Pancreas (tissue), 10 donors: ENCODE measurements at regions not wholly inside any gene's neighbourhood (a gene's known extent, or its start where the extent isn't known, plus 50 kb on each side); places are given as distances from the start of the nearest gene placed in this dataset.
"Not testable (repeated sequence)": the region's sequence is repeated elsewhere in the genome, so short reads cannot be mapped to it uniquely, and the experiment has no call there.

Source experiments
- ATAC-seq, 4 donors: fragments of 200-7000 bp; cut with Tn5 transposase; one replicate each; pipeline versions ENCODE4 v1.8.0 to v1.9.1; 2020; ENCODE audit warnings: mild to moderate bottlenecking in 4 of 4, moderate library complexity in 4 of 4
- DNase-seq, 6 donors: peaks; one replicate each; pipeline ENCODE4 v3.0.0-alpha.2; 2020
- FAIRE-seq: peaks from 2 replicates; lab custom pipeline; 2012; peaks lifted over from hg19 to GRCh38; lab: Jason Lieb, UNC
- H3K27ac ChIP-seq, 4 donors: fragments of 200-600 bp; sonication (generic); 1 replicate in 3 of 4; 2 replicates in 1 of 4; pipeline versions ENCODE4 v1.5.0 to v1.8.0; 2020
- H3K27me3 ChIP-seq, 4 donors: fragments of 200-600 bp; one replicate each; pipeline ENCODE4 v1.8.0; 2021
- H3K36me3 ChIP-seq, 3 donors: fragments of 200-600 bp; sonication (generic) in 1 of 3; one replicate each; pipeline versions ENCODE4 v1.5.0 to v1.8.0; 2020 to 2021
- H3K4me1 ChIP-seq, 3 donors: fragments of 200-600 bp; one replicate each; pipeline ENCODE4 v1.8.0; 2021
- H3K4me3 ChIP-seq, 4 donors: fragments of 200-600 bp; sonication (generic) in 2 of 4; one replicate each; pipeline versions ENCODE4 v1.5.0 to v1.8.0; 2020 to 2021
- H3K9me3 ChIP-seq, 4 donors: fragments of 200-600 bp; one replicate each; pipeline ENCODE4 v1.8.0; 2021
- WGBS, 2 donors: extraction: QIAGEN DNeasy Blood & Tissue Kit; methylation state at CpG; one replicate each; pipeline ENCODE4 v1.1.7; 2013; 5-methylcytosine and 5-hydroxymethylcytosine counted together
- intact Hi-C, 3 donors: fragments of 100-400 bp; cut with DNase I; formaldehyde crosslinking; loops; one replicate each; pipeline versions ENCODE4 v1.11.1 to v1.14.2; 2022
- TF ChIP-seq, protein P1 (sequence below), 4 donors: fragments of 200-600 bp; sonication (generic) in 3 of 4; IDR thresholded peaks; one replicate each; pipeline versions ENCODE4 v1.5.0 to v1.8.0; 2021; ENCODE audit warnings: antibody characterized with exemption in 4 of 4
- donor health status: healthy with polysubstance abuse.
- donor health status: DM: no; HTN: no; CAD: no; lungs with moderate emphysema.
- donor health status: DM: no; HTN: no; CAD: no.
- donor health status: control.
- donor health status: control.
- donor health status: Bipolar disorder and iron deficiency.
- donor health status: DM: yes; HTN: yes; CAD: no.
- donor health status: DM: no; HTN: no; CAD: no.
- donor health status: DM: no; HTN: no; CAD: no.
- donor health status: DM: yes; HTN: yes; CAD: no.

DNA sequence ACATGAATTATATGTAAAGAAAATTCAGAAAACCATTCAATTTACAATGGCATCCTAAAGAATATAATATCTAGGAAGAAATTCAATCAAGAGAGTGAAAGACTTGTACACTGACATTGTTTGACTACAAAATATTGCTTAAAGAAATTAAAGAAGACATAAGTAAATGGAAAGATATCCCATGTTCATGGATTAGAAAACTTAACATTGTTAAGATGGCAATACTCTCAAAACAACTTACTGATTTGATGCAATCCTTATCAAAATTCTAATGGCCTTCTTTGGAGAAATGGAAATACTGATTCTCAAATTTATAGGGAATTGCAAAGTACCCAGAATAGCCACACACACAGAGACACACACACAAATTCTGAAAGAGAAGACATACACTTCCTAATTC lies 298.3 kb upstream of the EXOC2 start:
- TF ChIP-seq, protein P1, sequence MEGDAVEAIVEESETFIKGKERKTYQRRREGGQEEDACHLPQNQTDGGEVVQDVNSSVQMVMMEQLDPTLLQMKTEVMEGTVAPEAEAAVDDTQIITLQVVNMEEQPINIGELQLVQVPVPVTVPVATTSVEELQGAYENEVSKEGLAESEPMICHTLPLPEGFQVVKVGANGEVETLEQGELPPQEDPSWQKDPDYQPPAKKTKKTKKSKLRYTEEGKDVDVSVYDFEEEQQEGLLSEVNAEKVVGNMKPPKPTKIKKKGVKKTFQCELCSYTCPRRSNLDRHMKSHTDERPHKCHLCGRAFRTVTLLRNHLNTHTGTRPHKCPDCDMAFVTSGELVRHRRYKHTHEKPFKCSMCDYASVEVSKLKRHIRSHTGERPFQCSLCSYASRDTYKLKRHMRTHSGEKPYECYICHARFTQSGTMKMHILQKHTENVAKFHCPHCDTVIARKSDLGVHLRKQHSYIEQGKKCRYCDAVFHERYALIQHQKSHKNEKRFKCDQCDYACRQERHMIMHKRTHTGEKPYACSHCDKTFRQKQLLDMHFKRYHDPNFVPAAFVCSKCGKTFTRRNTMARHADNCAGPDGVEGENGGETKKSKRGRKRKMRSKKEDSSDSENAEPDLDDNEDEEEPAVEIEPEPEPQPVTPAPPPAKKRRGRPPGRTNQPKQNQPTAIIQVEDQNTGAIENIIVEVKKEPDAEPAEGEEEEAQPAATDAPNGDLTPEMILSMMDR (IDR thresholded peaks at IDR 0.05), result no peak
- Histone ChIP-seq H3K9me3 (no peaks in the 10 kb centered on the region), H3K4me3 (no peak overlapping the region), H3K27ac (no peak overlapping the region), H3K36me3 (no peaks in the 10 kb centered on the region), H3K4me1 (no peaks in the 10 kb centered on the region), H3K27me3 (no peaks in the 10 kb centered on the region)
- no peak for ATAC-seq
- FAIRE-seq, result no peak
- intact Hi-C loops, result no loop called here
- no peak for DNase-seq

DNA sequence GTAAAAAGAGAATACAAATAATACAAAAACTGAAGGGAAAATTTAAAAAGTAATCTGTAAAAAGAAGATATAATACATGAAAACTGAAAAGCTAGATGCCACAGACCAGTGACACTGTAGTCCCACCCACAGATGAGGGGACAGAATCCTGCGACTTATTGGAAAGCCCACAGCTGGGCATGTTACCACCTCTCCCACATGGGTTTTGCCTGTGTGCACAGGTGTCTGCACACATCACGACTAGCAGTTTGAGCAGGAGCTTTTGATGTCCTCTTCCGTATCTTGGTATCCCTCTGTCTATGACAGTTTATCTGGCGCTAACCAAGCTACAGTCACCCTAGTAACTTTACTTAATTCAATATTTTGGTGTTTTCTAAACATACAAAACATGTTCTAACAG lies 291.1 kb upstream of the EXOC2 start:
- TF ChIP-seq, protein P1 (IDR thresholded peaks at IDR 0.05), result no peak
- H3K27ac ChIP-seq, result no peak overlapping the region
- ATAC-seq, result no peak
- no peaks in the 10 kb centered on the region for H3K4me1 ChIP-seq
- no peaks in the 10 kb centered on the region for H3K27me3 ChIP-seq
- no peaks in the 10 kb centered on the region for H3K36me3 ChIP-seq
- intact Hi-C loops, result no loop called here
- 82 to 87% methylated on average over 4 of the region's 4 CpGs for WGBS, 2 donors
- no peak for FAIRE-seq
- DNase-seq, result no peak
- H3K4me3 ChIP-seq, result no peak overlapping the region
- H3K9me3 ChIP-seq, result no peaks in the 10 kb centered on the region

DNA sequence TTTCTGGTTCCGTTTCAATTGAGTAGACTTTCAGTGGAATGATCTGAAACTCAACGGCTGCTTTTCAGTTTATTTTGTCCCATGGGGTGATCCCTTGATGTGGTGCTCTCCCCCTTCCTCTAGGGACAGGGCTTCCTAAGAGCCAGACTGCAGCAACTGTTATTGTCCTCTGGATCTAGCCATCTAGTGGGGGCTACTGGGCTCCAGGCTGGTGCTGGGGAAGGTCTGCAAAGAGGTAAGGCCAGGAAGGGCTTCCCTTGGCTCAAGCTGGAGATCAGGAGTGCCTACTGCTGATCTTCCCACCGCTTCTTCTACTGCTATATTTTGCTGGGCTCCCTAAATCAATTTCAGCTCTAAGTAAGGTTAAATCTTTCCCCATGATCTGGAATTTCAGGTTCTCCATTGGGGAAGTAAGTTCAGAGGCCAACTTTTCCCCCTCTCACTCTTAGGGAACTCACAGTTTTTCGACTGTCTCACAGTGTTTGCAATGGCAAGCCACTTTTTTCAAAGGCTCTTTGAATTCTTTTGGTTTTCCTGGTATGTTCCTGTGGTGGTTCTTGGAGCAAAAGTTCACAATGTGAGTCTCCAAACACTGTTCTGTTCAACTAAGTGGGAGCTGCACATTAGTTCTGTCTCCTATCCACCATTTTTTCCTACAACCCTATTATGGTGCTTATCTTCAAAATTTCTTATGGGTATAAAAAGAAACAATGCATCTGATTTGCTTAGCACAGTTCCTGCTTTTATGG lies 286.2 kb upstream of the EXOC2 start:
- H3K36me3 ChIP-seq, result no peaks in the 10 kb centered on the region
- FAIRE-seq, result no peak
- no peak overlapping the region for H3K4me3 ChIP-seq
- H3K4me1 ChIP-seq, result no peaks in the 10 kb centered on the region
- no peaks in the 10 kb centered on the region for H3K9me3 ChIP-seq
- no peak for DNase-seq
- TF ChIP-seq, protein P1 (IDR thresholded peaks at IDR 0.05), result no peak
- intact Hi-C loops, result no loop called here
- H3K27me3 ChIP-seq, result no peaks in the 10 kb centered on the region
- ATAC-seq, result no peak
- WGBS, 2 donors, result 72 to 83% methylated on average over 4 of the region's 4 CpGs
- no peak overlapping the region for H3K27ac ChIP-seq

DNA sequence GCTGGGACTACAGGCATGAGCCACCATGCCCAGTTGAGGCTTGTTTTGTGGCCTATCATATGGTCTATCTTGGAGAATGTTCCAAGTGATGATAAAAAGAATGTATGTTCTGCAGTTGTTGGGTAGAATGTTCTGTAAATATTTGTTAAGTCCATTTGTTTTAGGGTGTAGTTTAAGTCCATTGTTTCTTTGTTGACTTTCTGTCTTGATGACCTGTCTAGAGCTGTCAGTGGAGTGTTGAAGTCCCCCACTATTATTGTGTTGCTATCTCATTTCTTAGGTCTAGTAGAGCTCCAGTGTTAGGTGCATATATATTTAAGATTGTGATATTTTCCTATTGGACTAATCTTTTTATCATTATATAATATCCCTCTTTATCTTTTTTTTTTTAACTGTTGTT lies 284.3 kb upstream of the EXOC2 start:
- H3K27me3 ChIP-seq, result not testable (repeated sequence)

DNA sequence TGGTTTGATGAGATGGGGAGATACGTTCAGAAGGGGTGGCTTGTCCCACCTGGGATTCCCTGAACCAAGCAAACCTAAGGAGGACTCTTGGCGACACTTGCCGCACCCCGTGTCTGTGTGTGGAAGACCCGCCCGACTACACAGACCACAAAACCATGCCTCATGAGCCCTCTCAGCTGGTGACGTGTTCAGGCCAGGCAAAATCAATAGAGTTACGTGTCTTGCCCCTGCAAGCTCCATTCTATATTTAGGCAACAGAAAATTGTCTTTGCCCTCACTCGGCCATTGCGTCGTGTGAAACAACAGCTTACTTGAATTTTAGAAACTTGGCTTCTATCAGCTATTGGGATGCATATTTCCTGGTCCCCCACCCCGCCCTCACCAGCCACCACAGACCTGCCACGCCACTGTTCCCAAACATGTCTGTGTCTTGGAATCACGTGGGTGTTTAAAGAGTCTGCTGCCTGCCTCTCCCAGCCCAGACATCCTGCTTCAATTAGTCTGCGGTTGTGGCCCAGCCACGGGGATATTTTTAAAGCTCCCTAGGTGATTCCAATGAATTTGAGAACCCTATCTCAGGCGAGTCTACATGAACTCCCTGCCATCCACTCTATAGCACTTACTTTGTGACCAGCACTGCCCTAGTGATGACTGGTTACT lies 279.2 kb upstream of the EXOC2 start:
- intact Hi-C loops, result no loop called here
- ATAC-seq (no peak), DNase-seq (no peak), FAIRE-seq (no peak)
- no peaks in the 10 kb centered on the region for H3K27me3 ChIP-seq
- 83 to 89% methylated on average over 17 of the region's 17 CpGs for WGBS, 2 donors
- no peak overlapping the region for H3K27ac ChIP-seq
- no peaks in the 10 kb centered on the region for H3K36me3 ChIP-seq
- H3K9me3 ChIP-seq, result no peaks in the 10 kb centered on the region
- H3K4me1 ChIP-seq, result no peaks in the 10 kb centered on the region
- TF ChIP-seq, protein P1 (IDR thresholded peaks at IDR 0.05), result no peak
- no peak overlapping the region for H3K4me3 ChIP-seq

More for the DNA sequence above, 284.3 kb upstream of the EXOC2 start:
- FAIRE-seq, H3K4me3 ChIP-seq, ATAC-seq, H3K36me3 ChIP-seq, H3K9me3 ChIP-seq, DNase-seq, intact Hi-C loops, H3K4me1 ChIP-seq, H3K27ac ChIP-seq: not testable (repeated sequence)
